GM18861 (cell line): ENCODE measurements at regions not wholly inside any gene's neighbourhood (a gene's known extent, or its start where the extent isn't known, plus 50 kb on each side); places are given as distances from the start of the nearest gene placed in this dataset.

ENCODE experiments used
- ATAC-seq: cut with Tn5 transposase; IDR thresholded peaks from one replicate; pipeline ENCODE4 v1.9.1; 2021; ENCODE audit not compliant: unreplicated experiment

DNA sequence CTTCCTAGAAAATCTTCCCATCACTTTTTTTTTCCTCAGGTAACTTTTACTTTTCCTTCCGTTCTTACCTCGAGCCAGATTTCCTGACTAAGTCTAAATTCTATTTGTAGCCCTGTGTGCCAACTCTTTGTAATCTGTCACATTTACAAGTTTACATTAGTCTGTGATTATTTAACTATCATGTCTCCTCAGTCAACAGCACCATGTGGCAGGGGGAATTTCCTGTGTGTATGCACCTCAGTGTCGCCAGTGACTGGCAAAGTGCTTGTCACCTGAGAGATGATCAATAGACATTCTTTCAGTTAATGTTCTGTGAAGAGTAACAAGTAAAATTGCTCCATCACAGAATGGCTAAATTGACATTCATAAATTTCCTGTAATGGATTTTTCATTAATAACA lies 468.5 kb downstream of the PDGFC start:
- no peak for ATAC-seq

DNA sequence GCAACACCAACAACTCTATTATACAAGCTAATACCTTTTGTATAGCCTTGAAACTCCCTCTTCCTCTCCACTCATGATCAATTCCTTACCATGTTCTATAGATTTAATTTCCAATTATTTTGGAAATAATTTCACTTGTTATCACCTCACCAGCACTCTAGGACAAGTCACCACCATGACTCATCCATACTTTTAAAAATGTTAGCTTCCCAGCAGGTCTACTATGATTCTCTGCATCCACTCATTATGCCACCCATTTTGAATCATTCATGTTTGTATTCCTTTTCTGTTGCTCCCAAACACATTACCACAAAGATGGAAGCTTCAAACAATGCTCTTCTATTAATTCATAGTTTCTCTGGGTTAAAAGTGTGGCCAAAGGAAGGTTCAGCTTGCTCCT lies 469.6 kb downstream of the PDGFC start:
- no peak for ATAC-seq

DNA sequence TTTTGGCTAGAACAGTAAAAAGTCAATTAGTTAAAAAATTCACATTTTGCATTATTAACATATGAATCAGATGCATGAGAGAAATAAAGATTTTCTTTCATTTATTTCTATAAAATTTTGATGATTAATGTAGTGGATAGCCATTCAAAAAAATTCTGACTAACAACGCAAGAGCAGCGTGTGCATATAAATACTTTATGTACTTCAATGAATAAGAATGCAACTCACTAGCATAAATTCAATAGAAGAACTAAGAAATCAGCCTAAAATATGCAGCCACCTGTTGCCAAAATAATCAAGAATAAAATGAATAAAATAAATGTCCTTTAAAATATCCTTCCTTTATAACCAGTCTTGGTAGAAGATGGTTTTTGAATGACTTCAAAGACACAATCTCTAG lies 471.9 kb downstream of the PDGFC start:
- ATAC-seq, result no peak

DNA sequence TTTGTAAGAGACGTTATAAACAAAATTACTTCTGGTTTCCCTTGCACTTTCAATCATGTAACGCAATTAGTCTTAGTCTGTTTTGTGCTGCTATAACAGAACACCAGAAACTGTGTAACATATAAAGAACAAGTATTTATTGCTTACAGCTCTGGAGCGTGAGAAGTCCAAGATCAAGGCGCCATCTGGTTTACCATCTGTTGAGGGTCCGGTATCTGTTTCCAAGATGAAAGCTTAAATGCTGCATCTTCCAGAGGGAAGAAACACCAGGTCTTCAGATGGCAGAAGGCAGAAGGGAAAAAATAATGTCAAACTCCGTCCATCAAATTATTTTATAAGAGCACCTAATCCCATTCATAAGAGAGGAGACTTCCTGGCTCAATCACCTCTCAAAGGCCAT lies 474.1 kb downstream of the PDGFC start:
- no peak for ATAC-seq

DNA sequence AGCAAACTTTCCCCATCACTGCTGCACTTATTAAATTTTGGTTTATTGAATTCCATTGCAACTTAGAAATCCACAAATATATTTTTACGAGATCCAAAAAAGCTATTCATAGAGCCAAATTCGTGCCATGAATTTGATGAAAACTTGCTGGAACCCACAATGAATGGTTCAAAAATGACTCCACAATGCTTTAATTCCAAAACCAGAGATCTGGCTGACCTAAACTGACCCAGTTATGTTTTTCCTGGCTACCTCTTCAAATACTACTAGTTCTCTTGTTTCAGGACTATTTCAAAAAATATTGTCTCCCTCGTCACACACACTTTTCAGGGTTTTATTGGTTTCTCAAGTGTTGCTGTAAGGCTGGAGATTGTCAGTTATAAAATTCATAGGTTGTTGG lies 474.8 kb downstream of the PDGFC start:
- no peak for ATAC-seq

DNA sequence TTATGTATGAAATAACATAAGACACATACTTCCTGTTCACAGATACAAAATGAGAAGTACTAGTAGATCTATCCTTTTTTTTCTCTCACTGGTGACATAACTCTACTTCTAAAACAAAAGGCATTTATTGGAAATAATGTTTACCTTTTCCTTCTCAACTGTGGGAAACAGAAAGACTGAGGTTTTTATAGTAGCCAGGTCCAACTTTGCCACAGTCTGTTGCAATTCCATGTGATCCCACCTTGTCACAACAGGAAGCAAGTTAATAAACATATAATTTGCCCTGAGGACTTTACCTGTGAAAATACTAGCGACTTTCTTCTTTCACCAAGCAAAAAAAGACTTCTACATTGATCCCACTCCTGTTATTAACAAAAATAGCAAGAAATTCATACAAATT lies 475.8 kb downstream of the PDGFC start:
- ATAC-seq, result no peak

DNA sequence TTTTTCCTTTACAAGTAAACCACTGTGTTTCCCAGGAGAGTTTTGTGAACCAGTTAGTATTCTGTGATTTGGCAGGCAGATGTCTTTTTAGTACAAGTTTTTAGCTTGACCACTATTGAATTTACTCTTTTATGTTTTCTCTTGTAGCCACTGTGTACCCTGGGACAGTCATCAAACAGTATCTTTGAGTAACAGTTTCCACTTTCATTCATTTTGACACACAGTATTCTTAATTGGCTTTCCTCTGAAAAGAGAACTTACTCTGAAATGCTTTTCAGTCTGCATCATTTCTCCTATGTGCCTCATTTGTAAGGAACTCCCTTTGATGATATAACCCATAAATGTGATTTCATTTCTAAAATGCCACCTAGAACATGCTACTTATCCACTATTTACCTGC lies 476.5 kb downstream of the PDGFC start:
- ATAC-seq, result no peak

DNA sequence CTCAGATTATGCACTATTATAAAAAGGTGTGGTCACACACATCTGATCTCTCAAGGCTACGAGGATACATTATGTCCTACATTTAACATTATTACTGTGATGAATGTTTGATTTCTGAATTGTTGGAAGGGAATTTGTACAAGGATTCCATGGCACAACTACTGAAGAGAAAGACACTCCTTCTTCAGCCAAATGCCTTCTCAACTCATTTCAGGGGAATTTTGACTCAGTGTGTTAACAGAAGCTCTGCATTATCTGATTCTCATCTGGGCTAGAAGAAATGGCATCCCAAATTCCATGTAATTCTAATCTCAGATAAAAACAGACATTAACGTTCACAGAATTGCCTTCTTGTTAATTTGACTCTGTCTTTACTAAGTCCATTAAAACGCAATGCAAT lies 477.7 kb downstream of the PDGFC start:
- no peak for ATAC-seq

DNA sequence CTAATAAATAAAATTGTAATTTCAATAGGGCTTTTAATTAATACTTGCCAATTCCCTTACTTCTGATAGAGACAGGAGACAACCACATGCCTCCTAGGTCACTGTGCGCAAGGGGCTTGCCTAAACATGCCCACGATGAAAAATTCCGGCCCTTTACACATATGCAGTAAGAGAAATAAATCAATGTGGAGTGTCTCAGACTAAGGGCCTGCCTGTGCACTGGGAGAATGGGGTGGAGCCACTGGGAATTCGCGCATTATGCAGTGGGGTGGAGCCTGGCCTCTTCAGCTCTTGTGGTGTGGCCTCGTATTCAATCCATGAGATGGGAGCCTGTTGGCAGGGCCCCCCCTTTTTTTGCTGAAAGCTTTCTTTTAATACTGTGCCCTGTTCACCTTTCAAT lies 484.5 kb downstream of the PDGFC start:
- ATAC-seq, result no peak

DNA sequence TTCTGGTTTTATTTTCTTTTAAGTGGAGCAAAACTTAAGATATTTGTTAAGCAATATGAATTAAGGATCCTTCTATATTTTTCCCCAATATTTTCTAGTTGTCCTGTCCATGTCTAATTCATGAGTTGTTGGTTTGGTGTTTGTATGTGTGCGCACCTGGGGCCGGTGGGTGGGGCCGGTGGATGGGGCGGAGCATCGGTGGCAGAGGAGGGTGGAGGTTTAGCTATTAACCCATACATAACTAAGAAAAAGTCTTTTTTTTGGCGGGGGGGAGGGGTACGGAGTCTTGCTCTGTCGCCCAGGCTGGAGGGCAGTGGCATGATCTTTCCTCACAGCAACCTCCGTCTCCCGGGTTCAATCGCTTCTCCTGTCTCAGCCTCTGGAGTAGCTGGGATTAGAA lies 489.8 kb downstream of the PDGFC start:
- no peak for ATAC-seq

DNA sequence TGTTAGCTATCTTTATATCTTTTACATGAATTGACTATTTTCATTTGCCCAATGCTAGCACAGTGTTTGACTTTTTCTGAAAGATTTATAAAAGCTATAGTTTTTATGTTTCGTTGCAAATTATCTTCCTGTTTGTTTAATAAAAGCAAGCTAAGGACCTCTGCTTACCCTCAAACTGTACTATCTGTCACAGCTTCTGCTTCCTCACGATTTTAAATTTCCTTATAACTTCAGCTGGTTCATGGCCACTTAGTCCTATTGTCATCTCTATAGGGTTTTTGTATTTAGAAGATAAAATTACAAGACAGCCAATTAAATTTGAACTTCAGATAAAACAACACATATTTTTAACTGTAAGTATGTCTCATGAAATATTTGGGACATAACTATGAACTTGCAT lies 494.0 kb downstream of the PDGFC start:
- ATAC-seq, result no peak

DNA sequence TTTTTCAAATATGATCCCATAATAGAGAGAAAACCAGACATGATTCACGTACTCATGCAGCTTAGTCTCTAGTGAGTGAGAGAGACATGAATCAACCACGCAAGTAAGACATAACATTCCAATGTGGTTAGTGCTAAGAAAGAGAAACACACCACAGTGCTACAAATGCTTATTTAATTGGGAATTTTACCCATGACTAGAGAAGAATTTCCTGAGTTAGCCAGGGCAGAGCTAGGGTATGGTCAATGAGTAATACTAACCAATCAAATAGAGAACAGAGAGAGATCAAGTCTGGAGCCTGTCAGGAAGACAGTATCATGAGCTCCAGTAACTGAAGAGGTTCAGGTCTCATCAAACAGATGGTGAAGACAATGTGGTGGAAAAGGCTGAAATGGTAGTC lies 495.2 kb downstream of the PDGFC start:
- no peak for ATAC-seq

DNA sequence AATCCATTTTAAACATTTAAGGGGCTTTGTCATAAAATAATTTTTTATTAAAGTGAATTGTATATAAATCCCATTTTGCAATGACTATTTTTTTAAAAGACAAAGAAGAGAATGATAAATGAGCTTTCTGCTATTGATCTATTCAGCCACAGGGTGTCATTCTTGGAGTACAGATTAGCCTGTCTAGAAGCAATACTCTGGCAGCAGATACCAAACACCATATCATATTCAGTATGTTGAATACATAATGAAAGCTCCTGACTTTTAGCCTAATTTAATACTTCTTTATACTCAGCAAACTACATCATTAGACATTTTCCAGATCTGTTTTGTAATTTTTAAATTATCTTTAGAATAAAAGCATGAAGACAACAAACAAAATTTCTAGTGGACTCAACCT lies 496.3 kb downstream of the PDGFC start:
- no peak for ATAC-seq

DNA sequence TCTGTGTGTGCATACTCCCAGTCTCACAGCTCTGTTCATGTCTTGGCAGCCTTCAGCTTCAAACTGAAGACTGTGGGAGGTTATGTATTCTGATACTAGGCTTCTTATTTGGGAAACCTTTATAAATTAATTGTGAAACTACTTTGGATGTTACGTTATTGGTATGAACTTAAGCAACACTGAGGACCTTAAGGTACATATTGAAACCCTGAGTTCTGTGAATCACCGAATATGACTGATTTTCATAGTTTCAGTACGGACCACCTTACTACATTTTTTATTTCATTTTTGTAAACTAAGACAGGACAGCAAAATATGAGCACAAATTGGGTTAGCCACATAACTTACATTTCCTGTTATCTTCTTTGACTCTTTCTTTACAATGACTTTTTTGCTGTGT lies 498.4 kb downstream of the PDGFC start:
- ATAC-seq, result no peak

DNA sequence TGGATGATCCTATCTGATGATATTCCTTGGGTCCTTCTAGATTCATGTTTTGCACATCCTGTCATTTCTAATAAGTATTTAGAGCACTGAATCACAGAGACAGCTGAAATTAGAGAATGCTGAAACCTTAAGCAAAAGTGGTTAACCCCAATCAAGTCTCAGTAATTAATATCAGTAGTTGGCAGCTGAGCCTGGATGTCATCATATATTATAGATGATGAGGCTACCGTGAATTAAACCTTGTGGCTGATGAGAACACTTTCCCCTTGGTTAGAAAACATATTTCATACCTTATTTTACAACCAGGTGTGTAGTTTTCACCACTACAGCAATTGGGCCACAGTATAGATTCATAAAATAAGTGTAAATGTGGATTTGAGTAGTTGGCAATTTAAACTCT lies 499.0 kb downstream of the PDGFC start:
- no peak for ATAC-seq

DNA sequence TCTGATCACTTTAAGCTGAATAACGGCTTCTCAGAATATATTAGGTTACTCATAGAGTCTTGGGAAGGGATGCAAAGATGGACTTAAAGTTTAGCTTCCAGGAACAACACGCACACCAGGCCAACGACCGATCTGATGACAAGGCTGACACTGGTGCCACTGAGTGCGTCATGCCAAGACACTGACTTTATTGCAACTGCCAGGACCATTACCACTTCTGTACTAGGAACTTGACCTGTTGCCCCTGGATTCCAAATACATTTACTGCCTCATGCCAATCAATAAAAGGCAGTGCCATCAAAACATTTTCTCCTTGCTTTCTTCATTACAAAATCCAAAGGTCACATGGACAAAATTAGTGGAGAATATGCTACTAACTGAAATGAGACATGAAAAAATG lies 505.9 kb upstream of the CTSO start:
- ATAC-seq, result no peak

DNA sequence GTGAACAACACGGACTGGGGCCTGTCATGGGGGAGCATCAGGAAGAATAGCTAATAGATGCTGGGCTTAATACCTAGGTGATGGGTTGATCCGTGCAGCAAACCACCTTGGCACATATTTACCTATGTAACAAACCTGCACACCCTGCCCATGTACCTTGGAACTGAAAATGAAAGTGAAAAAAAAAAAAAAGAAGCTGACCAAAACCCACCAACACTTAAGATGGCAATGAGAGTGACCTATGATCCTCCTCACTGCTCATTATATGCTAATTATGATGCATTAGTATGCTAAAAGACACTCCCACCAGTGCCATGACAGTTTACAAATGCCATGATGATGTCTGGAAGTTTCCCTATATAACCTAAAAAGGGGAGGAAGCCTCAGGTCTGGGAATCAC lies 503.2 kb upstream of the CTSO start:
- ATAC-seq, result no peak

DNA sequence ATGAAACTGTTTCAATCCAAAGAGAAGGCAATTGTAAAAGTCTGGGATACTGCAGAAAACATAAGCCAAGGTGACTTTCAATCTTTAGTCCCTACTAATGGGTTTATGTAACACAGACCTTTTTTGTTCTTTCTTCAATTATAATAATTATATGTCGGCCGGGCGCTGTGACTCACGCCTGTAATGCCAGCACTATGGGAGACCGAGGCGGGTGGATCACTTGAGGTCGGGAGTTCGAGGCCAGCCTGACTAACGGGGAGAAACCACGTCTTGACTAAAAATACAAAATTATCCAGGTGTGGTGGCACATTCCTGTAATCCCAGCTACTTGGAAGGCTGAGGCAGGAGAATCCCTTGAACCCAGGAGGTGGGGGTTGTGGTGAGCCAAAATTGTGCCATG lies 489.8 kb upstream of the CTSO start:
- no peak for ATAC-seq

DNA sequence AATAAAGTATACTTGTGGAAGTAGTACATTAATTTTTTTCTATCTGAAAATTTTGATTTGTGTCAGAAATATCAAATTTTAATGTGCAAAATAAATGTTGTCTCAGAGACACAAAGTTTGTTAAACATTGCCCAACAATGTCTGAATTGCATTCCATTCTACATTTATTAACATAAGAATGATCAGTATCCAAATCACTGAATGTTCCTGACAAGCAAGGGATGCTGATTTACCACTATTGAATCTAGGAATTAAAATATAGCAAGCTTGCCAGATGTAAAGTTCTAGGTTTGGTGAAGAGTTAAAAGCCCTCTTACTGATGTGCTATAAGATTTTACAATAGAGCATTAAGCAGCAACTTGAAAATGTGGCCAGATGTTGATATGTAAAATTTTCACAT lies 489.2 kb upstream of the CTSO start:
- no peak for ATAC-seq

DNA sequence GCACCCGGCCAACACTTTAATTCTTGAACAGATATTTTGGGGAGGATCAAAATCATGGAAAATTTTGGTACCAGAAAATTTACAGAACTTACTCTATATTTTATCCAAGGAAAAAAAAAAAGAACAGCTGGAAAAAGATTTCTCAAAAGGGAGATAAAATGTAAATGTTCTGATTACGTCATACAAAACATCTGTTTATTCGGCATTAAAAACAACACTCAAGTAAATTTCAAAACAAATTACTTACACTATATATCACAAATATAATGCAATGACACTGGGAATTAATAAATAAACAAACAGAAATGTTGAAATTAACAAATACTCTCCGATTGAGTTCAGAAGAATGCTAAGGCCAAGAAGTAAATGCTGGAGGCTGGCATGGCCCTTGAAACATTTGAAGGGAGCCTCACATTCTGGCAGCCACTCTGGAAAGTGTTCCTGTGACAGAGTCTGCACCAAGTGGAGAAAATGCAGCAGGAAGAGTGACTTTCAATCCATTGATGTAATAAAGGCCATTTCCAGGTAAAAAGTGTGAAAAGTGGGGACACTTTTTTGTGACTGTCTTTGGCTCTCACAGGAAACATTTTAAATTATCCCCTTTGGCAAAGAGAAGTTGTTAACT lies 486.0 kb upstream of the CTSO start:
- no peak for ATAC-seq

DNA sequence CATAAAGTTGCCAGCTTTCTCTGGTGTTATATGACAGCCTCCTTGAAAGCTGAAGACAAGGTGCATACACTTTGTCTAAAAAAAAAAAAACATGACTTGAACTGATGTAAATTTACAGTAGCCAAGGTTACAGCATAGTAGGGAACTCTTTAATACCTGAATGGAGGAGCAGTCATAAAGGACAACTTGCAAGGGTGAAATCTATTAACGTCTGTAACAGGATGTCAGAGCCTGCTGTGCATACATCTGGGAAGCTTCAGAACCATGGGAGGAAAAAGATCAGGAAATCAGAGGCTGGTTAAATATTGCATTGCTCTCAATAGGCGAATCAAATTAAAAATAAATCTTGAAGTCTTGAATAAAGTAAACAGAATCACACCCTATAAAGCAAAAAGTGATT lies 484.0 kb upstream of the CTSO start:
- no peak for ATAC-seq

DNA sequence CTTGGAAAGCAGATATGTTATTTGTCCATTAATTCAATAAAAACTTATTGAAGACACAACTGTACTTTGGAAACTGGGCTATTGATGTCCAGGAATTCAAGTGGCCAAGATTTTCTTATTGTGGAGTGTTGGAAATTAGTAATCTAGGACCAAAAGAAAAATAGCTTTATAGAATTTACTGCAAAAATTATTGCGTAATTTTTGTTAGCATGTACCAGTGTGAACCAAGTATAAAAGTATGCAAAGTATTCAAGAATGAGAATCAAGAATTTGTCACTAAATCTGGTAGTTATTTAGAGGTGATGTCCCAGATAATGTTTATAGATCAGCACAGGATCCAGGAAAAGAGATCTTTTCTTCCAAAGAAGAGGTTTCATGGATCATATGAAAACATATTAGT lies 468.9 kb upstream of the CTSO start:
- no peak for ATAC-seq

DNA sequence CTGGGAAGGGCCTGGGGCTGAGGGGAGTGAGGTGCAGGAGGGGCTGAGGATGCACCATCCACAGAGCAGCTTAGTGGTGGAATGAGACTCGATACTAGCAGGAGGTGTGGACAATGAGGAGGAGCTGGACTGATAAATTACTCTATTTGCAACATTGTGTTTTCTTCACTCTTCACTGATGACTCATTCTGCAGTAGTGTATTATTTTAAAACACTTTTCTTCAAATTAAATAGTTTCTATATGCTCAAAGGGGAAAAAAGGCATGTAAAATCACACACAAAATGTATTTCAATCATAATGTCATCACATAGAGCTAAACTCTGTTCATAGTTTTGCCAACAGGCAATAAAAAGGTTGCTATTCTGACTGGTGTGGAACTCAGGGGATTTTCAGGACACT lies 467.0 kb upstream of the CTSO start:
- ATAC-seq, result no peak
